HEK293T (cell line): ENCODE measurements at regions not wholly inside any gene's neighbourhood (a gene's known extent, or its start where the extent isn't known, plus 50 kb on each side); places are given as distances from the start of the nearest gene placed in this dataset.

Source experiments
- CTCF ChIA-PET: fragments of 350-600 bp; formaldehyde crosslinking; extraction: SDS; loops from one replicate; lab custom pipeline; 2021; ENCODE audit warnings: antibody characterized with exemption, inconsistent platforms; lab: Yijun Ruan, JAX
- POLR2A ChIA-PET: fragments of 350-600 bp; formaldehyde crosslinking; extraction: SDS; loops from one replicate; lab custom pipeline; 2020; ENCODE audit warnings: antibody characterized with exemption, inconsistent platforms; lab: Yijun Ruan, JAX
- DNase-seq: peaks from one replicate; pipeline ENCODE4 v3.0.0; 2012; ENCODE audit warnings: mixed read lengths; ENCODE audit errors: extremely low spot score
- ARNT ChIP-seq: fragments of 450-650 bp; IDR thresholded peaks from 2 replicates; pipeline ENCODE4 v1.6.1; 2017; ENCODE audit warnings: mild to moderate bottlenecking
- BHLHE40 ChIP-seq: fragments of 450-650 bp; IDR thresholded peaks from 2 replicates; pipeline ENCODE4 v1.6.1; 2016; ENCODE audit warnings: mild to moderate bottlenecking, moderate library complexity, borderline replicate concordance
- CTBP1 ChIP-seq: fragments of 450-650 bp; IDR thresholded peaks from 2 replicates; pipeline ENCODE4 v1.6.1; 2016; ENCODE audit warnings: borderline replicate concordance
- ELF4 ChIP-seq: fragments of 450-650 bp; IDR thresholded peaks from 2 replicates; pipeline ENCODE4 v1.6.1; 2017; ENCODE audit warnings: antibody characterized with exemption
- FOXA1 ChIP-seq: fragments of 450-650 bp; IDR thresholded peaks from 2 replicates; pipeline ENCODE4 v1.6.1; 2016; ENCODE audit warnings: mild to moderate bottlenecking
- FOXK2 ChIP-seq: fragments of 450-650 bp; IDR thresholded peaks from 2 replicates; pipeline ENCODE4 v1.6.1; 2016; ENCODE audit warnings: mild to moderate bottlenecking
- FOXM1 ChIP-seq: fragments of 450-650 bp; IDR thresholded peaks from 2 replicates; pipeline ENCODE4 v1.6.1; 2017; ENCODE audit warnings: mild to moderate bottlenecking, borderline replicate concordance
- HDGF ChIP-seq: fragments of 450-650 bp; IDR thresholded peaks from 2 replicates; pipeline ENCODE4 v1.6.1; 2017; ENCODE audit warnings: antibody characterized with exemption, borderline replicate concordance
- L3MBTL2 ChIP-seq: fragments of 450-650 bp; conservative IDR thresholded peaks from 2 replicates; pipeline ENCODE4 v1.6.1; 2016; ENCODE audit warnings: mild to moderate bottlenecking
- LEF1 ChIP-seq: fragments of 450-650 bp; IDR thresholded peaks from 2 replicates; pipeline ENCODE4 v1.6.1; 2017; ENCODE audit warnings: mild to moderate bottlenecking, borderline replicate concordance
- NFRKB ChIP-seq: fragments of 450-650 bp; IDR thresholded peaks from 2 replicates; pipeline ENCODE4 v1.6.1; 2016; ENCODE audit warnings: mild to moderate bottlenecking, moderate library complexity
- PKNOX1 ChIP-seq: fragments of 450-650 bp; IDR thresholded peaks from 2 replicates; pipeline ENCODE4 v1.6.1; 2016
- SP1 ChIP-seq: fragments of 450-650 bp; IDR thresholded peaks from 2 replicates; pipeline ENCODE4 v1.6.1; 2017
- SUZ12 ChIP-seq: fragments of 450-650 bp; IDR thresholded peaks from 2 replicates; pipeline ENCODE4 v1.6.1; 2016; ENCODE audit warnings: mild to moderate bottlenecking
- TARDBP ChIP-seq: fragments of 450-650 bp; IDR thresholded peaks from 2 replicates; pipeline ENCODE4 v1.6.1; 2016
- ZNF384 ChIP-seq: fragments of 450-650 bp; IDR thresholded peaks from 2 replicates; pipeline ENCODE4 v1.6.1; 2016

- ChIA-PET CTCF (no interaction called here), POLR2A (no interaction called here)
- DNase-seq, result no peak
- TF ChIP-seq L3MBTL2 (no peak), FOXA1 (no peak), LEF1 (no peak), ARNT (no peak), FOXM1 (no peak), NFRKB (no peak), TARDBP (no peak), PKNOX1 (no peak), HDGF (no peak), ELF4 (no peak), CTBP1 (no peak), SP1 (no peak)
Measured at GRCh38 chr10:131795761-131796160, 105.0 kb upstream of the PPP2R2D start.

GRCh38 chr10:131797626-131798025, 103.2 kb upstream of the PPP2R2D start:
- DNase-seq, result no peak
- TF ChIP-seq FOXA1 (no peak), TARDBP (no peak), ZNF384 (no peak), HDGF (no peak), FOXK2 (no peak), FOXM1 (no peak), CTBP1 (no peak), LEF1 (no peak), SP1 (no peak), PKNOX1 (no peak), SUZ12 (no peak), ELF4 (no peak), L3MBTL2 (no peak), NFRKB (no peak)
- POLR2A ChIA-PET, result no interaction called here
- CTCF ChIA-PET, result no interaction called here

GRCh38 chr10:131799429-131799828, 101.4 kb upstream of the PPP2R2D start:
- POLR2A ChIA-PET, result no interaction called here
- DNase-seq, result no peak
- TF ChIP-seq L3MBTL2, result no peak
- no peak for TF ChIP-seq LEF1
- no peak for TF ChIP-seq FOXK2
- TF ChIP-seq ELF4, result no peak
- TF ChIP-seq TARDBP, result no peak
- TF ChIP-seq HDGF, result no peak
- TF ChIP-seq FOXA1, result no peak
- TF ChIP-seq PKNOX1, result no peak
- TF ChIP-seq BHLHE40, result no peak
- TF ChIP-seq NFRKB, result no peak
- no peak for TF ChIP-seq ZNF384
- TF ChIP-seq SP1, result no peak
- TF ChIP-seq FOXM1, result no peak
- no peak for TF ChIP-seq CTBP1
- TF ChIP-seq SUZ12, result no peak
- TF ChIP-seq ARNT, result no peak
- CTCF ChIA-PET, result no interaction called here

- CTCF ChIA-PET, result no interaction called here
- POLR2A ChIA-PET, result no interaction called here
- no peak for DNase-seq
- TF ChIP-seq HDGF (no peak), ZNF384 (no peak), TARDBP (no peak), FOXA1 (no peak)
Measured at GRCh38 chr10:131802156-131802915, 98.5 kb upstream of the PPP2R2D start.

GRCh38 chr10:131802996-131803395, 97.8 kb upstream of the PPP2R2D start:
- no peak for DNase-seq
- CTCF ChIA-PET, result no interaction called here
- POLR2A ChIA-PET, result no interaction called here
- TF ChIP-seq ZNF384 (no peak), ELF4 (no peak), FOXA1 (no peak), ARNT (no peak), NFRKB (no peak), SP1 (no peak), PKNOX1 (no peak), L3MBTL2 (no peak), BHLHE40 (no peak), FOXM1 (no peak), FOXK2 (no peak), LEF1 (no peak), TARDBP (no peak), HDGF (no peak), CTBP1 (no peak), SUZ12 (no peak)
